Trophoblast cell (in vitro differentiated cells and primary cell): ENCODE measurements at regions not wholly inside any gene's neighbourhood (a gene's known extent, or its start where the extent isn't known, plus 50 kb on each side); places are given as distances from the start of the nearest gene placed in this dataset.

Experiments used
- DNase-seq, 2 donors: peaks; one replicate each; pipeline ENCODE4 v3.0.0-alpha.2; 2016
- H2AFZ ChIP-seq: 2 replicates; pipeline ENCODE4 v1.6.1; 2013; ENCODE audit warnings: low read length, moderate library complexity, mild to moderate bottlenecking; ENCODE audit not compliant: insufficient read depth, poor library complexity
- H2AK5ac ChIP-seq: 2 replicates; pipeline ENCODE4 v1.6.1; 2013; ENCODE audit warnings: mild to moderate bottlenecking, low read length
- H2BK120ac ChIP-seq: 2 replicates; pipeline ENCODE4 v1.6.1; 2013; ENCODE audit warnings: low read length, mild to moderate bottlenecking, moderate library complexity; ENCODE audit not compliant: insufficient read depth, poor library complexity
- H2BK12ac ChIP-seq: 2 replicates; pipeline ENCODE4 v1.6.1; 2013; ENCODE audit warnings: mild to moderate bottlenecking, low read length, moderate library complexity
- H2BK5ac ChIP-seq: 2 replicates; pipeline ENCODE4 v1.6.1; 2013; ENCODE audit warnings: low read length, low read depth, moderate library complexity, mild to moderate bottlenecking; ENCODE audit not compliant: poor library complexity
- H3K14ac ChIP-seq: 2 replicates; pipeline ENCODE4 v1.6.1; 2013; ENCODE audit warnings: mild to moderate bottlenecking, low read length
- H3K18ac ChIP-seq: 2 replicates; pipeline ENCODE4 v1.6.1; 2013; ENCODE audit warnings: mild to moderate bottlenecking, low read length
- H3K23ac ChIP-seq: 2 replicates; pipeline ENCODE4 v1.6.1; 2013; ENCODE audit warnings: low read length
- H3K27ac ChIP-seq: 2 replicates; pipeline ENCODE4 v1.5.1; 2013; ENCODE audit warnings: low read depth, mild to moderate bottlenecking, inconsistent platforms, low read length, moderate library complexity
- H3K27me3 ChIP-seq: 2 replicates; pipeline ENCODE4 v1.6.1; 2013; ENCODE audit warnings: inconsistent platforms, mild to moderate bottlenecking, low read length, moderate library complexity; ENCODE audit not compliant: insufficient read depth
- H3K36me3 ChIP-seq, 2 experiments: 1 replicate in 1 of 2; 2 replicates in 1 of 2; pipeline ENCODE4 v1.6.1; 2013; ENCODE audit warnings: low read length in 2 of 2, mild to moderate bottlenecking in 2 of 2, moderate library complexity in 1 of 2; ENCODE audit not compliant: insufficient read depth in 2 of 2, control insufficient read depth in 1 of 2
- H3K4ac ChIP-seq: 2 replicates; pipeline ENCODE4 v1.6.1; 2013; ENCODE audit warnings: low read depth, mild to moderate bottlenecking, low read length, moderate library complexity
- H3K4me1 ChIP-seq, 2 experiments: 1 replicate in 1 of 2; 2 replicates in 1 of 2; pipeline ENCODE4 v1.6.1; 2013; ENCODE audit warnings: low read length in 2 of 2, mild to moderate bottlenecking in 2 of 2, moderate library complexity in 1 of 2; ENCODE audit not compliant: insufficient read depth in 2 of 2, control insufficient read depth in 1 of 2
- H3K4me2 ChIP-seq: 2 replicates; pipeline ENCODE4 v1.6.1; 2013; ENCODE audit warnings: inconsistent platforms, mild to moderate bottlenecking, low read length, moderate library complexity
- H3K4me3 ChIP-seq: 2 replicates; pipeline ENCODE4 v1.5.1; 2013; ENCODE audit warnings: mild to moderate bottlenecking, low read depth, low read length, inconsistent platforms
- H3K79me1 ChIP-seq: one replicate; pipeline ENCODE4 v1.6.1; 2013; ENCODE audit warnings: low read length
- H3K79me2 ChIP-seq: 2 replicates; pipeline ENCODE4 v1.6.1; 2013; ENCODE audit warnings: low read length, mild to moderate bottlenecking; ENCODE audit not compliant: control insufficient read depth, insufficient read depth, poor library complexity
- H3K9ac ChIP-seq: 2 replicates; pipeline ENCODE4 v1.6.1; 2013; ENCODE audit warnings: mild to moderate bottlenecking, low read length
- H3K9me3 ChIP-seq: 2 replicates; pipeline ENCODE4 v1.6.1; 2013; ENCODE audit warnings: low read depth, mild to moderate bottlenecking, control low read depth, inconsistent platforms, low read length; ENCODE audit not compliant: insufficient read depth
- H4K12ac ChIP-seq: 2 replicates; pipeline ENCODE4 v1.6.1; 2013; ENCODE audit warnings: low read depth, mild to moderate bottlenecking, low read length, moderate library complexity
- H4K8ac ChIP-seq: 2 replicates; pipeline ENCODE4 v1.6.1; 2013; ENCODE audit warnings: low read depth, mild to moderate bottlenecking, low read length, moderate library complexity
- H4K91ac ChIP-seq: one replicate; pipeline ENCODE4 v1.6.1; 2013; ENCODE audit warnings: low read depth, mild to moderate bottlenecking, low read length, moderate library complexity
- WGBS: extraction: QIAGEN DNeasy Blood & Tissue Kit; methylation state at CpG from one replicate; pipeline ENCODE4 v1.1.7; 2013; ENCODE audit warnings: missing lambda C conversion rate; ENCODE audit not compliant: insufficient read length, insufficient coverage; ENCODE audit errors: extremely low coverage; 5-methylcytosine and 5-hydroxymethylcytosine counted together

- no peak overlapping the region for H3K4me3 ChIP-seq
- DNase-seq = no peak
- H3K36me3 ChIP-seq = no peaks in the 10 kb centered on the region
- H3K18ac ChIP-seq = no peak overlapping the region
- no peaks in the 10 kb centered on the region for H3K79me1 ChIP-seq
- H2BK5ac ChIP-seq = no peak overlapping the region
- no peak overlapping the region for H3K9ac ChIP-seq
- no peak overlapping the region for H3K27ac ChIP-seq
- H4K8ac ChIP-seq = no peak overlapping the region
- no peak overlapping the region for H2BK12ac ChIP-seq
- H2AFZ ChIP-seq = no peak overlapping the region
- no peak overlapping the region for H2BK120ac ChIP-seq
- no peak overlapping the region for H2AK5ac ChIP-seq
- no peak overlapping the region for H3K4me2 ChIP-seq
- no CpG with 5 or more reads among the region's 1 CpG for WGBS
- no peaks in the 10 kb centered on the region for H3K9me3 ChIP-seq
- H3K23ac ChIP-seq = no peak overlapping the region
- no peaks in the 10 kb centered on the region for H3K27me3 ChIP-seq
- H3K14ac ChIP-seq = no peak overlapping the region
- no peaks in the 10 kb centered on the region for H3K79me2 ChIP-seq
- H3K4me1 ChIP-seq = no peaks in the 10 kb centered on the region
- no peak overlapping the region for H3K4ac ChIP-seq
- no peak overlapping the region for H4K12ac ChIP-seq
- no peak overlapping the region for H4K91ac ChIP-seq
Measured at GRCh38 chr9:117907420-117907819, 203.2 kb downstream of the TLR4 start.

GRCh38 chr9:117916291-117916690 is 212.1 kb downstream of the TLR4 start:
- no peak overlapping the region for H3K9ac ChIP-seq
- H3K36me3 ChIP-seq = no peaks in the 10 kb centered on the region
- no peak overlapping the region for H4K12ac ChIP-seq
- no peak overlapping the region for H3K14ac ChIP-seq
- DNase-seq = no peak
- WGBS = no CpG with 5 or more reads among the region's 2 CpGs
- no peak overlapping the region for H3K4me2 ChIP-seq
- H3K23ac ChIP-seq = no peak overlapping the region
- H2AK5ac ChIP-seq = no peak overlapping the region
- no peak overlapping the region for H2BK120ac ChIP-seq
- H3K79me2 ChIP-seq = no peaks in the 10 kb centered on the region
- H3K18ac ChIP-seq = no peak overlapping the region
- no peak overlapping the region for H2BK5ac ChIP-seq
- no peak overlapping the region for H3K4me3 ChIP-seq
- H3K4me1 ChIP-seq = peaks cover 0 to 2% of the 10 kb centered on the region in 2 experiments
- H3K79me1 ChIP-seq = no peaks in the 10 kb centered on the region
- no peak overlapping the region for H2BK12ac ChIP-seq
- no peak overlapping the region for H2AFZ ChIP-seq
- no peaks in the 10 kb centered on the region for H3K27me3 ChIP-seq
- no peaks in the 10 kb centered on the region for H3K9me3 ChIP-seq
- H4K8ac ChIP-seq = no peak overlapping the region
- H3K4ac ChIP-seq = no peak overlapping the region
- H4K91ac ChIP-seq = no peak overlapping the region
- H3K27ac ChIP-seq = no peak overlapping the region

DNA sequence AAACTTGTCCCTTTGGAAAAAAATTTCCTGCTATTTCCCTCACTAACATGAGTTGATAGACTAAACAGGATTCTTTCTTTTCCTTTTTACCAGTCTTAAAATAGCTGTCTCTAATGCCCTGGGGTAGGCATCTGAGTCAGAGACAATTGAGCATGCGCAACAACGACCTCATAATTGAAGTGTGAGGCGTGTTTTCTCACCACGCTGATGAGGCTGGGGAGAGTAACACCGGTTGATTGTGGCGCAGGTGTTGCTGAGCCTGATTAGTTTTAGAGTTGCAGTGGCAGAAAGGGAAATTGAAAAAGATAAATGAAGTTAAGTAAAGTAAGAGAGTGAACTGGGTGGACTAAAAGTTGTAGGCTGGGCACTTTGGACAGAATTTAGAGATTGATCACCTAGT is 213.7 kb downstream of the TLR4 start:
- H2AK5ac ChIP-seq = no peak overlapping the region

GRCh38 chr9:117919538-117919937 is 215.3 kb downstream of the TLR4 start:
- H2BK12ac ChIP-seq = no peak overlapping the region
- H3K27ac ChIP-seq = no peak overlapping the region
- H2BK120ac ChIP-seq = no peak overlapping the region
- H2BK5ac ChIP-seq = no peak overlapping the region
- no peaks in the 10 kb centered on the region for H3K79me2 ChIP-seq
- WGBS = no CpG with 5 or more reads among the region's 3 CpGs
- H2AFZ ChIP-seq = no peak overlapping the region
- no peak overlapping the region for H3K4me3 ChIP-seq
- peaks cover 0 to 2% of the 10 kb centered on the region in 2 experiments for H3K4me1 ChIP-seq
- no peaks in the 10 kb centered on the region for H3K9me3 ChIP-seq
- no peak overlapping the region for H2AK5ac ChIP-seq
- H3K14ac ChIP-seq = no peak overlapping the region
- H3K27me3 ChIP-seq = no peaks in the 10 kb centered on the region
- no peak for DNase-seq
- H3K4me2 ChIP-seq = no peak overlapping the region
- no peak overlapping the region for H4K91ac ChIP-seq
- no peak overlapping the region for H3K4ac ChIP-seq
- H4K8ac ChIP-seq = no peak overlapping the region
- H3K18ac ChIP-seq = no peak overlapping the region
- no peak overlapping the region for H3K23ac ChIP-seq
- no peaks in the 10 kb centered on the region for H3K79me1 ChIP-seq
- H4K12ac ChIP-seq = no peak overlapping the region
- H3K36me3 ChIP-seq = no peaks in the 10 kb centered on the region
- no peak overlapping the region for H3K9ac ChIP-seq

More for the DNA sequence above, 213.7 kb downstream of the TLR4 start:
- Histone ChIP-seq H3K27me3 (no peaks in the 10 kb centered on the region), H3K36me3 (no peaks in the 10 kb centered on the region), H3K4me1 (peaks cover 0 to 2% of the 10 kb centered on the region in 2 experiments), H3K4me3 (peak overlapping the region; percentile 43), H3K79me1 (no peaks in the 10 kb centered on the region), H2AFZ (no peak overlapping the region), H2BK12ac (no peak overlapping the region), H3K9ac (no peak overlapping the region), H2BK5ac (no peak overlapping the region), H3K14ac (no peak overlapping the region), H3K4me2 (no peak overlapping the region), H3K23ac (no peak overlapping the region), H3K4ac (no peak overlapping the region), H3K27ac (no peak overlapping the region), H3K9me3 (no peaks in the 10 kb centered on the region), H2BK120ac (no peak overlapping the region), H4K12ac (no peak overlapping the region), H3K18ac (no peak overlapping the region), H3K79me2 (no peaks in the 10 kb centered on the region), H4K8ac (no peak overlapping the region), H4K91ac (no peak overlapping the region)
- peak in 1 of 2 donors; percentile 5 for DNase-seq
- WGBS = no CpG with 5 or more reads among the region's 6 CpGs
